GM23338 (cell line): ENCODE measurements at regions not wholly inside any gene's neighbourhood (a gene's known extent, or its start where the extent isn't known, plus 50 kb on each side); places are given as distances from the start of the nearest gene placed in this dataset.

ENCODE experiments used
- ATAC-seq: fragments of 200-7000 bp; cut with Tn5 transposase; 3 replicates; pipeline ENCODE4 v1.9.1; 2020
- DNase-seq: peaks from one replicate; pipeline ENCODE4 v3.0.0-alpha.2; 2015; ENCODE audit warnings: low spot score
- H2AFZ ChIP-seq: fragments of 200-600 bp; sonication (generic); 2 replicates; pipeline ENCODE4 v1.8.0; 2016; ENCODE audit warnings: antibody characterized with exemption, mild to moderate bottlenecking, moderate library complexity
- H3F3A ChIP-seq: fragments of 200-600 bp; sonication (generic); replicated peaks from 2 replicates; pipeline ENCODE4 v1.8.0; 2017; ENCODE audit warnings: antibody characterized with exemption, mixed run types, low read depth
- H3K27ac ChIP-seq: fragments of 200-600 bp; sonication (generic); 2 replicates; pipeline ENCODE4 v1.6.1; 2016; ENCODE audit warnings: low read depth
- H3K27me3 ChIP-seq: fragments of 200-600 bp; sonication (generic); 2 replicates; pipeline ENCODE4 v1.8.0; 2016; ENCODE audit warnings: mild to moderate bottlenecking, mixed run types, moderate library complexity; ENCODE audit not compliant: insufficient read depth
- H3K36me3 ChIP-seq: fragments of 200-600 bp; sonication (generic); 2 replicates; pipeline ENCODE4 v1.8.0; 2016; ENCODE audit warnings: mild to moderate bottlenecking; ENCODE audit not compliant: insufficient read depth
- H3K4me1 ChIP-seq: fragments of 200-600 bp; sonication (generic); 2 replicates; pipeline ENCODE4 v1.8.0; 2016; ENCODE audit warnings: mild to moderate bottlenecking, moderate library complexity; ENCODE audit not compliant: insufficient read depth
- H3K4me2 ChIP-seq: fragments of 200-600 bp; sonication (generic); 2 replicates; pipeline ENCODE4 v1.7.1; 2017; ENCODE audit warnings: mixed run types
- H3K4me3 ChIP-seq: fragments of 200-600 bp; sonication (generic); 2 replicates; pipeline ENCODE4 v1.6.1; 2016; ENCODE audit warnings: mixed run types
- H3K79me2 ChIP-seq: fragments of 200-600 bp; sonication (generic); replicated peaks from 2 replicates; pipeline ENCODE4 v1.8.0; 2017; ENCODE audit warnings: mild to moderate bottlenecking; ENCODE audit not compliant: insufficient read depth
- H3K9me2 ChIP-seq: fragments of 200-600 bp; sonication (generic); 2 replicates; pipeline ENCODE4 v1.8.0; 2017; ENCODE audit not compliant: insufficient read depth
- H4K20me1 ChIP-seq: fragments of 200-600 bp; sonication (generic); replicated peaks from 2 replicates; pipeline ENCODE4 v1.8.0; 2017; ENCODE audit warnings: mild to moderate bottlenecking; ENCODE audit not compliant: insufficient read depth
- H3K27ac Mint-ChIP-seq: 2 replicates; pipeline ENCODE4 v1.8.0; 2020; ENCODE audit warnings: inconsistent platforms, mild to moderate bottlenecking, moderate library complexity, mixed read lengths
- H3K27me3 Mint-ChIP-seq: 3 replicates; pipeline ENCODE4 v1.8.0; 2022; ENCODE audit warnings: low read depth, mild to moderate bottlenecking, moderate library complexity, mixed read lengths, inconsistent platforms; ENCODE audit not compliant: insufficient read depth, poor library complexity
- H3K36me3 Mint-ChIP-seq: 3 replicates; pipeline ENCODE4 v1.8.0; 2021; ENCODE audit warnings: low read depth, mild to moderate bottlenecking, inconsistent platforms, moderate library complexity, mixed read lengths
- H3K4me1 Mint-ChIP-seq: 3 replicates; pipeline ENCODE4 v1.8.0; 2020; ENCODE audit warnings: mild to moderate bottlenecking, inconsistent platforms, mixed read lengths
- H3K4me3 Mint-ChIP-seq: 3 replicates; pipeline ENCODE4 v1.8.0; 2021; ENCODE audit warnings: moderate library complexity, mild to moderate bottlenecking, inconsistent platforms, mixed read lengths
- H3K9me3 Mint-ChIP-seq: 3 replicates; pipeline ENCODE4 v1.8.0; 2020; ENCODE audit warnings: moderate library complexity, mild to moderate bottlenecking, inconsistent platforms, mixed read lengths
- CREB1 ChIP-seq: fragments of 250-450 bp; sonication (Bioruptor Pico); IDR thresholded peaks from 2 replicates; pipeline ENCODE4 v1.5.0; 2020; ENCODE audit warnings: low read depth, mild to moderate bottlenecking, moderate library complexity
- CTCF ChIP-seq, 2 experiments: fragments of 200-600 bp in 1 of 2; sonication (generic) in 1 of 2; conservative IDR thresholded peaks; 2 replicates each; pipeline versions ENCODE4 v1.5.1 to v1.6.1; 2016 to 2017; ENCODE audit warnings: antibody characterized with exemption in 2 of 2, low read depth in 2 of 2, mild to moderate bottlenecking in 2 of 2, moderate library complexity in 1 of 2
- EZH2 ChIP-seq: fragments of 200-600 bp; sonication (generic); IDR thresholded peaks from one replicate; pipeline ENCODE4 v1.8.0; 2017; ENCODE audit warnings: antibody characterized with exemption, mild to moderate bottlenecking, low read depth; ENCODE audit not compliant: unreplicated experiment
- EZH2phosphoT487 ChIP-seq: fragments of 200-600 bp; sonication (generic); IDR thresholded peaks from one replicate; pipeline ENCODE4 v1.8.1; 2018; ENCODE audit warnings: antibody characterized with exemption; ENCODE audit not compliant: unreplicated experiment
- JUNB ChIP-seq: IDR thresholded peaks from one replicate; pipeline ENCODE4 v1.6.1; 2016; ENCODE audit warnings: antibody characterized with exemption; ENCODE audit not compliant: unreplicated experiment
- NANOG ChIP-seq: IDR thresholded peaks from 2 replicates; pipeline ENCODE4 v1.6.1; 2016; ENCODE audit warnings: antibody characterized with exemption, borderline replicate concordance
- POLR2AphosphoS5 ChIP-seq: IDR thresholded peaks from 2 replicates; pipeline ENCODE4 v1.6.1; 2016; ENCODE audit warnings: antibody characterized with exemption, low read depth
- STAT1 ChIP-seq: IDR thresholded peaks from one replicate; pipeline ENCODE4 v1.6.1; 2016; ENCODE audit warnings: antibody characterized with exemption; ENCODE audit not compliant: unreplicated experiment
- ZNF114 ChIP-seq: fragments of 250-450 bp; sonication (Bioruptor Pico); IDR thresholded peaks from 2 replicates; pipeline ENCODE4 v1.5.0; 2020; ENCODE audit warnings: mild to moderate bottlenecking, moderate library complexity
- ZNF331 ChIP-seq: fragments of 250-450 bp; sonication (Bioruptor Pico); IDR thresholded peaks from 2 replicates; pipeline ENCODE4 v1.5.0; 2020; ENCODE audit warnings: low read depth, mild to moderate bottlenecking, moderate library complexity
- ZNF462 ChIP-seq: fragments of 250-450 bp; sonication (Bioruptor Pico); IDR thresholded peaks from 2 replicates; pipeline ENCODE4 v1.5.0; 2020; ENCODE audit warnings: mild to moderate bottlenecking, moderate library complexity
- TF ChIP-seq, protein P1 (sequence below): IDR thresholded peaks from one replicate; pipeline ENCODE4 v1.6.1; 2018; ENCODE audit warnings: antibody characterized with exemption; ENCODE audit not compliant: unreplicated experiment
- TF ChIP-seq, protein P2 (sequence below): IDR thresholded peaks from 2 replicates; pipeline ENCODE4 v1.6.1; 2016; ENCODE audit warnings: antibody characterized with exemption

- peak overlapping the region; percentile 15 for H2AFZ ChIP-seq
- H3K9me3 Mint-ChIP-seq: no peaks in the 10 kb centered on the region
- no peaks in the 10 kb centered on the region for H3K27me3 ChIP-seq
- H3F3A ChIP-seq: no peaks in the 10 kb centered on the region
- no peaks in the 10 kb centered on the region for H4K20me1 ChIP-seq
- no peak overlapping the region for H3K4me3 Mint-ChIP-seq
- H3K36me3 Mint-ChIP-seq: no peaks in the 10 kb centered on the region
- H3K27ac ChIP-seq: no peak overlapping the region
- H3K9me2 ChIP-seq: no peaks in the 10 kb centered on the region
- H3K79me2 ChIP-seq: no peaks in the 10 kb centered on the region
- DNase-seq: no peak
- no peaks in the 10 kb centered on the region for H3K36me3 ChIP-seq
- peaks cover 7% of the 10 kb centered on the region; the same call in 2 of the 3 replicates for H3K4me1 Mint-ChIP-seq
- H3K27me3 Mint-ChIP-seq: peaks cover 4% of the 10 kb centered on the region
- no peak overlapping the region for H3K27ac Mint-ChIP-seq
- no peak for ATAC-seq
- no peak overlapping the region for H3K4me3 ChIP-seq
- TF ChIP-seq EZH2phosphoT487 (no peak), CTCF (conservative IDR thresholded peaks at IDR 0.05; ENCODE audit: low read depth in 2 of 2) (no peak), ZNF114 (no peak), ZNF331 (CRISPR knock-in tag) (no peak), NANOG (no peak), STAT1 (no peak), JUNB (no peak), POLR2AphosphoS5 (no peak), CREB1 (CRISPR knock-in tag) (no peak), ZNF462 (CRISPR knock-in tag) (no peak), EZH2 (no peak)
- TF ChIP-seq, protein P1, sequence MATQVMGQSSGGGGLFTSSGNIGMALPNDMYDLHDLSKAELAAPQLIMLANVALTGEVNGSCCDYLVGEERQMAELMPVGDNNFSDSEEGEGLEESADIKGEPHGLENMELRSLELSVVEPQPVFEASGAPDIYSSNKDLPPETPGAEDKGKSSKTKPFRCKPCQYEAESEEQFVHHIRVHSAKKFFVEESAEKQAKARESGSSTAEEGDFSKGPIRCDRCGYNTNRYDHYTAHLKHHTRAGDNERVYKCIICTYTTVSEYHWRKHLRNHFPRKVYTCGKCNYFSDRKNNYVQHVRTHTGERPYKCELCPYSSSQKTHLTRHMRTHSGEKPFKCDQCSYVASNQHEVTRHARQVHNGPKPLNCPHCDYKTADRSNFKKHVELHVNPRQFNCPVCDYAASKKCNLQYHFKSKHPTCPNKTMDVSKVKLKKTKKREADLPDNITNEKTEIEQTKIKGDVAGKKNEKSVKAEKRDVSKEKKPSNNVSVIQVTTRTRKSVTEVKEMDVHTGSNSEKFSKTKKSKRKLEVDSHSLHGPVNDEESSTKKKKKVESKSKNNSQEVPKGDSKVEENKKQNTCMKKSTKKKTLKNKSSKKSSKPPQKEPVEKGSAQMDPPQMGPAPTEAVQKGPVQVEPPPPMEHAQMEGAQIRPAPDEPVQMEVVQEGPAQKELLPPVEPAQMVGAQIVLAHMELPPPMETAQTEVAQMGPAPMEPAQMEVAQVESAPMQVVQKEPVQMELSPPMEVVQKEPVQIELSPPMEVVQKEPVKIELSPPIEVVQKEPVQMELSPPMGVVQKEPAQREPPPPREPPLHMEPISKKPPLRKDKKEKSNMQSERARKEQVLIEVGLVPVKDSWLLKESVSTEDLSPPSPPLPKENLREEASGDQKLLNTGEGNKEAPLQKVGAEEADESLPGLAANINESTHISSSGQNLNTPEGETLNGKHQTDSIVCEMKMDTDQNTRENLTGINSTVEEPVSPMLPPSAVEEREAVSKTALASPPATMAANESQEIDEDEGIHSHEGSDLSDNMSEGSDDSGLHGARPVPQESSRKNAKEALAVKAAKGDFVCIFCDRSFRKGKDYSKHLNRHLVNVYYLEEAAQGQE: no peak
- TF ChIP-seq, protein P2, sequence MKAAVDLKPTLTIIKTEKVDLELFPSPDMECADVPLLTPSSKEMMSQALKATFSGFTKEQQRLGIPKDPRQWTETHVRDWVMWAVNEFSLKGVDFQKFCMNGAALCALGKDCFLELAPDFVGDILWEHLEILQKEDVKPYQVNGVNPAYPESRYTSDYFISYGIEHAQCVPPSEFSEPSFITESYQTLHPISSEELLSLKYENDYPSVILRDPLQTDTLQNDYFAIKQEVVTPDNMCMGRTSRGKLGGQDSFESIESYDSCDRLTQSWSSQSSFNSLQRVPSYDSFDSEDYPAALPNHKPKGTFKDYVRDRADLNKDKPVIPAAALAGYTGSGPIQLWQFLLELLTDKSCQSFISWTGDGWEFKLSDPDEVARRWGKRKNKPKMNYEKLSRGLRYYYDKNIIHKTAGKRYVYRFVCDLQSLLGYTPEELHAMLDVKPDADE: no peak
- H3K4me1 ChIP-seq: no peaks in the 10 kb centered on the region
- no peak overlapping the region for H3K4me2 ChIP-seq
These were observed 168.3 kb upstream of the PPP2R2B start for GRCh38 chr5:147046894-147047293.
